Mesendoderm (in vitro differentiated cells): ENCODE measurements at regions not wholly inside any gene's neighbourhood (a gene's known extent, or its start where the extent isn't known, plus 50 kb on each side); places are given as distances from the start of the nearest gene placed in this dataset.

Source experiments
- DNase-seq: peaks from one replicate; pipeline ENCODE4 v3.0.0; 2013
- H2AK5ac ChIP-seq: 2 replicates; pipeline ENCODE4 v1.6.1; 2013; ENCODE audit warnings: low read length, inconsistent platforms
- H2BK120ac ChIP-seq: 2 replicates; pipeline ENCODE4 v1.6.1; 2013; ENCODE audit warnings: low read depth, mild to moderate bottlenecking, low read length, moderate library complexity, mixed read lengths
- H2BK15ac ChIP-seq: replicated peaks from 2 replicates; pipeline ENCODE4 v1.6.1; 2013; ENCODE audit warnings: low read depth, mild to moderate bottlenecking, moderate library complexity
- H2BK5ac ChIP-seq: 2 replicates; pipeline ENCODE4 v1.6.1; 2013; ENCODE audit warnings: low read length, inconsistent platforms
- H3K18ac ChIP-seq: 2 replicates; pipeline ENCODE4 v1.6.1; 2013; ENCODE audit warnings: mild to moderate bottlenecking, low read length, mixed read lengths
- H3K23ac ChIP-seq: one replicate; pipeline ENCODE4 v1.6.1; 2013; ENCODE audit warnings: low read length
- H3K27ac ChIP-seq: 2 replicates; pipeline ENCODE4 v1.5.1; 2013; ENCODE audit warnings: low read depth, mild to moderate bottlenecking, inconsistent platforms, low read length, moderate library complexity
- H3K27me3 ChIP-seq: 2 replicates; pipeline ENCODE4 v1.6.1; 2013; ENCODE audit warnings: low read length, control low read depth, mild to moderate bottlenecking, inconsistent platforms; ENCODE audit not compliant: insufficient read depth, poor library complexity
- H3K36me3 ChIP-seq: 2 replicates; pipeline ENCODE4 v1.6.1; 2013; ENCODE audit warnings: low read length, inconsistent platforms; ENCODE audit not compliant: control insufficient read depth, insufficient read depth
- H3K4ac ChIP-seq: one replicate; pipeline ENCODE4 v1.6.1; 2013; ENCODE audit warnings: low read depth, mild to moderate bottlenecking, low read length, moderate library complexity
- H3K4me1 ChIP-seq: 2 replicates; pipeline ENCODE4 v1.6.1; 2013; ENCODE audit warnings: low read depth, low read length, inconsistent platforms; ENCODE audit not compliant: control insufficient read depth
- H3K4me2 ChIP-seq: 2 replicates; pipeline ENCODE4 v1.6.1; 2013; ENCODE audit warnings: low read length
- H3K4me3 ChIP-seq: 2 replicates; pipeline ENCODE4 v1.5.1; 2013; ENCODE audit warnings: mild to moderate bottlenecking, low read length
- H3K56ac ChIP-seq: one replicate; pipeline ENCODE4 v1.6.1; 2013; ENCODE audit warnings: low read length
- H3K79me1 ChIP-seq: 2 replicates; pipeline ENCODE4 v1.6.1; 2013; ENCODE audit warnings: low read length, inconsistent platforms
- H3K79me2 ChIP-seq: 2 replicates; pipeline ENCODE4 v1.6.1; 2013; ENCODE audit warnings: mild to moderate bottlenecking, low read length; ENCODE audit not compliant: control insufficient read depth, insufficient read depth
- H3K9ac ChIP-seq: 2 replicates; pipeline ENCODE4 v1.6.1; 2013; ENCODE audit warnings: low read length, inconsistent platforms
- H4K5ac ChIP-seq: one replicate; pipeline ENCODE4 v1.6.1; 2013; ENCODE audit warnings: low read length
- H4K8ac ChIP-seq: one replicate; pipeline ENCODE4 v1.6.1; 2013; ENCODE audit warnings: low read depth, mild to moderate bottlenecking, control low read depth, low read length, moderate library complexity
- WGBS: extraction: QIAGEN DNeasy Blood & Tissue Kit; methylation state at CpG from one replicate; pipeline ENCODE4 v1.1.7; 2013; ENCODE audit warnings: low lambda C conversion rate, missing lambda C conversion rate; ENCODE audit not compliant: insufficient coverage; ENCODE audit errors: extremely low coverage; 5-methylcytosine and 5-hydroxymethylcytosine counted together

DNA sequence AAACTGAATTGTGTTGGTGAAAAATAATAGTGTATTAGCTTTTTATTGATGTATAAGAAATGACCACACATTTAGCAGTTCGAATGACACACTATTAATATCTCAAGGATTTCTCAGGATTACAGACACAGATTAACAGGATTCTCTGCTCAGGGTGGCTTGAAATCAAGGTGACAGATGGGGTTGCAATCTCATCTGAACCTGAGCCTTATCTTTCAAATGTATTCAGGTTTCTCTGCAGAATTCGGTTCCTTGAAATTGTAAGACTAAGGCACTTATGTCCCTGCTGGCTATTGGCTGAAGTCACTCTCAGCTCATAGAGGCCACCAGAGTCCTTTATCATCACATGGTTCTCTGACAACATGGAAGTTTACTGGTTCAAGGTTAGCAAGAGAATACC lies 1780.1 kb downstream of the ARAP2 start:
- WGBS, result no CpG with 5 or more reads among the region's 2 CpGs

DNA sequence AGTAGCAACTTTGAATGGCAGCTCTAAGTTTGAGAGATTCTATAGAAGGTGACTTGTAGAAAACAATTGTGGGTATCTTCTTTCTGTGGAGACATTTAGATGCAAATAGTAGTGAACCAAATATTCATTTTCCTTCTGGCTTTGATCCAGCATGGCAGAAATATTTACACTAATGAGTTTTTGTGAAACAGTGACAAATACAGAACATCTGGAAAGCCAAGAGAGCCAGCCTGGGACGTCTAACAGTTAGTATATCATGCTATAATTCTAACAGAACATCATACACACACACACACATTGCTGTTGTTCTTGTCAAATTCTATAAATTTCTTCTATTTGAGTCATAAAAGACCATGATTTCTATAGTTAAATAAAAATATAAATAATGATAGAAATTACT lies 1777.9 kb downstream of the ARAP2 start:
- no peaks in the 10 kb centered on the region for H3K4me1 ChIP-seq
- H3K79me1 ChIP-seq, result no peaks in the 10 kb centered on the region

More for the DNA sequence above, 1780.1 kb downstream of the ARAP2 start:
- H3K79me1 ChIP-seq, result no peaks in the 10 kb centered on the region
- H3K4me3 ChIP-seq, result no peak overlapping the region
- peak; percentile 17 for DNase-seq
- H4K8ac ChIP-seq, result no peak overlapping the region
- H2BK5ac ChIP-seq, result no peak overlapping the region
- H3K23ac ChIP-seq, result no peak overlapping the region
- no peak overlapping the region for H3K18ac ChIP-seq
- no peak overlapping the region for H3K56ac ChIP-seq
- H3K27me3 ChIP-seq, result no peaks in the 10 kb centered on the region
- H3K9ac ChIP-seq, result no peak overlapping the region
- no peak overlapping the region for H2AK5ac ChIP-seq
- H3K27ac ChIP-seq, result no peak overlapping the region
- no peak overlapping the region for H3K4me2 ChIP-seq
- no peaks in the 10 kb centered on the region for H3K4me1 ChIP-seq
- no peak overlapping the region for H2BK15ac ChIP-seq
- no peak overlapping the region for H4K5ac ChIP-seq
- no peak overlapping the region for H3K4ac ChIP-seq
- no peak overlapping the region for H2BK120ac ChIP-seq
- no peaks in the 10 kb centered on the region for H3K36me3 ChIP-seq
- no peaks in the 10 kb centered on the region for H3K79me2 ChIP-seq

DNA sequence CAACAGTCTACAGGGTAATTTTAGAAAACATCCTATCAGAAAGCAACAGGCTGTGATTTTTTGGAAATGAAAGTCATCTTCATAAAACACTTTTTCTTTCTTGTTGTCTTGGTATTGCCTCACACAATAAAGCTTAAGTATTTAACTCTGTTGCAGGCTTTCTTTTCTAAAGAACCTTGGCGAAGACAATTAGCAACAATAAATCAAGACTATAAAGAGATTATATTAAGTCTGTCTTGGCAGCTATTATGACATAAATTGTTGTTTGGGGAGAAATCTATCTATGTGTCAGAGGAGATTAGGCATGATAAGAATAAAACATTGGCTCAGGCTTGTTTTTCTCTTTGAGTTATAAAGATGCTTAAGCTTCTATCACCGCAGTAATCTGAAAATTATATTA lies 1774.8 kb downstream of the ARAP2 start:
- H3K36me3 ChIP-seq, result no peaks in the 10 kb centered on the region
- no peaks in the 10 kb centered on the region for H3K79me1 ChIP-seq
- no peak overlapping the region for H2AK5ac ChIP-seq
- WGBS, result no CpG with 5 or more reads among the region's 2 CpGs
- no peak overlapping the region for H3K4me2 ChIP-seq
- H3K27ac ChIP-seq, result no peak overlapping the region
- H3K23ac ChIP-seq, result no peak overlapping the region
- H3K4me3 ChIP-seq, result no peak overlapping the region
- no peak overlapping the region for H3K18ac ChIP-seq
- H2BK5ac ChIP-seq, result no peak overlapping the region
- no peak overlapping the region for H4K8ac ChIP-seq
- no peak overlapping the region for H3K56ac ChIP-seq
- H3K27me3 ChIP-seq, result no peaks in the 10 kb centered on the region
- no peak overlapping the region for H2BK15ac ChIP-seq
- H3K4me1 ChIP-seq, result no peaks in the 10 kb centered on the region
- no peaks in the 10 kb centered on the region for H3K79me2 ChIP-seq
- H2BK120ac ChIP-seq, result no peak overlapping the region
- H3K9ac ChIP-seq, result no peak overlapping the region
- H3K4ac ChIP-seq, result no peak overlapping the region
- H4K5ac ChIP-seq, result no peak overlapping the region
- DNase-seq, result no peak

More for the DNA sequence above, 1777.9 kb downstream of the ARAP2 start:
- DNase-seq, result no peak
- H3K9ac ChIP-seq, result no peak overlapping the region
- no peak overlapping the region for H4K8ac ChIP-seq
- no peaks in the 10 kb centered on the region for H3K36me3 ChIP-seq
- no peaks in the 10 kb centered on the region for H3K27me3 ChIP-seq
- no peak overlapping the region for H3K27ac ChIP-seq
- H3K4me2 ChIP-seq, result no peak overlapping the region
- H4K5ac ChIP-seq, result no peak overlapping the region
- H3K4ac ChIP-seq, result no peak overlapping the region
- no CpG with 5 or more reads among the region's 1 CpG for WGBS
- no peak overlapping the region for H3K18ac ChIP-seq
- H3K56ac ChIP-seq, result no peak overlapping the region
- no peak overlapping the region for H2AK5ac ChIP-seq
- no peak overlapping the region for H3K23ac ChIP-seq
- no peak overlapping the region for H2BK5ac ChIP-seq
- H3K4me3 ChIP-seq, result no peak overlapping the region
- H3K79me2 ChIP-seq, result no peaks in the 10 kb centered on the region
- no peak overlapping the region for H2BK120ac ChIP-seq
- H2BK15ac ChIP-seq, result no peak overlapping the region

DNA sequence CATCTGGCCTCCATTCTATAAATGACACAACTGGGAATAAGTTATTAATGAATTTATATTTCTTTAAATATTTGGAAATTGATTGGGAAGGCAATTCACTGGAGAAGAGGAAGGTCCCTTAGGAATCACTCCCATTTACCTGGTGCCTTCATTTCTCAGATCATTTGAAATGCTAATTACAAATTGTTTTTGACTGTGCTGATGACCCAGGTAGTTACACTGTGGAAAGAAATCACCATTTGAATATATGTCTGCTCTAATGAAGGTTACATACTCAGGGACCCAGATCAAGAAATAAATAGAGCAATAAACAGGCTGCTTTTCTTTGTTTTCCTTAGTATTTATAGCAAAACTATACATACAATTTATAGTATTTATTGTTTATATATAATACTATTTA lies 1759.1 kb downstream of the ARAP2 start:
- Histone ChIP-seq H3K27ac (no peak overlapping the region), H3K79me2 (no peaks in the 10 kb centered on the region), H3K27me3 (no peaks in the 10 kb centered on the region), H3K9ac (no peak overlapping the region), H3K4ac (no peak overlapping the region), H3K79me1 (no peaks in the 10 kb centered on the region), H4K8ac (no peak overlapping the region), H3K56ac (no peak overlapping the region), H3K4me1 (no peaks in the 10 kb centered on the region), H2BK5ac (no peak overlapping the region), H3K4me3 (no peak overlapping the region), H3K4me2 (no peak overlapping the region), H2AK5ac (no peak overlapping the region), H3K23ac (no peak overlapping the region), H2BK120ac (no peak overlapping the region), H2BK15ac (no peak overlapping the region), H3K36me3 (no peaks in the 10 kb centered on the region), H3K18ac (no peak overlapping the region), H4K5ac (no peak overlapping the region)
- no peak for DNase-seq

DNA sequence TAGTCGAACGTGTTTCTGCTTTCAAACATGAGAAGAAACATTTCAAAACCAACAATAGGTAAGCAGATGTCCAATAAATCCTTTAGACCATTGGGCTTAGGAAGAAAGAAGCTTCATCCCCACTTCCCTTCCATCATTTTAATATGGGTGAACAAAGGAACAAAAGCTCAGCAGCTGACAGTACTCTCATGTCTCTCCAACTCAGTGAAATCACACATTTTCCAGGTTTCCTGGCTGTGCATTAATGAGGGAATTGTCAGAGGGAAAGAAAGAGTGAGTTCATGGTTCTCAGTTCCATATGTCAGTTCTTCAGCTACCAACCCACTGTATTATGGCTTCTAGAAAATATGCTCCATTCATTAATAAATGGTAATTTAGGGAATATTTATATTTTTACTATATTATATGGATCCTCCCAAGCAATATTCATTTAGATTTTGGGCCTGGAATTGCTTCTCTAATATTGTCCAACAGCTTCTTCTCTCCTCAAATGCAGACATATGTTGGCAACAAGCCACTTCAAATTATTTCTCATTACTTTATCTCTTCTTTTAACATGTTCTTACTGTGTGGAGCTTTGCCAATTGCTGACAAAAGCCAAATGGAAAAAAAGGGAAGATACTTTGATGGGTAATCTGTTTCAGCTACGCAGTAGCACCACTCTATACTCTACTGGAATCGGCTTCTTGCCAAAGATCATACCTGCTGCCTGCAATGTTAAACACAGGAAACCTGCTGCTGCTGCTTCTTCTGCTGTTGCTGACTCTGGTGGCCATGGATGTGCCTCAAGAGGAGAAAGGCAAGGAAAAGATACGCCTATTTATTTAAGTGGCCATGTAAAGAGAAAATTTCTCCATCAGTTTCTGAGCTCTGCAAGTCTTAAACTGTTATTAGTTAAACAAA lies 1757.6 kb downstream of the ARAP2 start:
- Histone ChIP-seq H3K4me3 (no peak overlapping the region), H4K8ac (no peak overlapping the region), H3K4me2 (no peak overlapping the region), H3K36me3 (no peaks in the 10 kb centered on the region), H3K79me2 (no peaks in the 10 kb centered on the region), H2BK120ac (no peak overlapping the region), H3K23ac (no peak overlapping the region), H2AK5ac (no peak overlapping the region), H3K27me3 (no peaks in the 10 kb centered on the region), H3K4me1 (no peaks in the 10 kb centered on the region), H3K9ac (no peak overlapping the region), H3K4ac (no peak overlapping the region), H3K18ac (no peak overlapping the region), H4K5ac (no peak overlapping the region), H2BK5ac (no peak overlapping the region), H3K56ac (no peak overlapping the region), H2BK15ac (no peak overlapping the region), H3K79me1 (no peaks in the 10 kb centered on the region), H3K27ac (no peak overlapping the region)
- no peak for DNase-seq
- no CpG with 5 or more reads among the region's 5 CpGs for WGBS

DNA sequence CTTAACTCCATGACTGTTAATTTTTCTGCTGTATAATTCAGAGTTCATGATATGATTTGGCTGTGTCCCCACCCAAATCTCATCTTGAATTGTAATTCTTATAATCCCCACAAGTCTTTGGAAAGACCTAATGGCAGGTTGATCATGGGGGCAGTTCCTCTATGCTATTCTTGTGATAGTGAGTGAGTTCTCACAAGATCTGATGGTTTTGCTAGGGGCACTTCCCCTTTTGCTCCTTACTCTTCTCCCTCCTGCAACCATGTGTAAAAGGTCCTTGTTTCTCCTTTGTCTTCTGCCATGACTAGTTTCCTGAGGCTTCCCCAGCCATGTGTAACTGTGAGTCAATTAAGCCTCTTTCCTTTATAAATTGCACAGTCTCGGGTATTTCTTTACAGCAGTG lies 1751.9 kb downstream of the ARAP2 start:
- DNase-seq, result no peak
- no peaks in the 10 kb centered on the region for H3K79me1 ChIP-seq
- H3K27me3 ChIP-seq, result no peaks in the 10 kb centered on the region
- no peak overlapping the region for H2BK120ac ChIP-seq
- no peak overlapping the region for H3K4ac ChIP-seq
- H2AK5ac ChIP-seq, result no peak overlapping the region
- no peak overlapping the region for H3K9ac ChIP-seq
- no peak overlapping the region for H4K8ac ChIP-seq
- H3K36me3 ChIP-seq, result no peaks in the 10 kb centered on the region
- H4K5ac ChIP-seq, result no peak overlapping the region
- H3K18ac ChIP-seq, result no peak overlapping the region
- H3K4me1 ChIP-seq, result no peaks in the 10 kb centered on the region
- H3K23ac ChIP-seq, result no peak overlapping the region
- no peak overlapping the region for H3K27ac ChIP-seq
- WGBS, result no CpG with 5 or more reads among the region's 1 CpG
- H3K4me2 ChIP-seq, result no peak overlapping the region
- H3K56ac ChIP-seq, result no peak overlapping the region
- no peak overlapping the region for H2BK5ac ChIP-seq
- H2BK15ac ChIP-seq, result no peak overlapping the region
- H3K4me3 ChIP-seq, result no peak overlapping the region
- H3K79me2 ChIP-seq, result no peaks in the 10 kb centered on the region
